PC-9 (cell line): ENCODE measurements at regions not wholly inside any gene's neighbourhood (a gene's known extent, or its start where the extent isn't known, plus 50 kb on each side); places are given as distances from the start of the nearest gene placed in this dataset. TPM values are rescaled to one million over a fixed set of nuclear protein-coding genes. Genes with fewer than 3 reads are reported as not detected.

Source experiments
- BruUV-seq: library from RNA; stranded (reverse); fragments of 400-500 nt; replicated peaks from 2 replicates; lab custom pipeline; 2021; lab: Mats Ljungman, UMichigan
- CTCF ChIA-PET: fragments of 300-600 bp; sonication (Branson Sonifier 250); formaldehyde crosslinking; loops from one replicate; lab custom pipeline; 2022; ENCODE audit warnings: antibody characterized with exemption; lab: Charles Lee
- POLR2A ChIA-PET: fragments of 300-600 bp; sonication (Branson Sonifier 250); formaldehyde crosslinking; loops from one replicate; lab custom pipeline; 2022; ENCODE audit warnings: antibody characterized with exemption; ENCODE audit not compliant: unreplicated experiment; lab: Charles Lee
- DNase-seq, 2 experiments: peaks; one replicate each; pipeline versions ENCODE4 v3.0.0 to v3.0.0-alpha.2; 2015 to 2022; ENCODE audit warnings: mixed read lengths in 1 of 2
- H2AFZ ChIP-seq: fragments of 200-600 bp; sonication (generic); 2 replicates; pipeline ENCODE4 v1.8.1; 2017; ENCODE audit warnings: antibody characterized with exemption
- H3F3A ChIP-seq: fragments of 200-600 bp; sonication (generic); 2 replicates; pipeline ENCODE4 v1.8.1; 2017; ENCODE audit warnings: antibody characterized with exemption, mild to moderate bottlenecking, low read depth; ENCODE audit not compliant: insufficient read depth
- H3K27ac ChIP-seq: fragments of 200-600 bp; sonication (generic); 2 replicates; pipeline ENCODE4 v1.6.1; 2016; ENCODE audit warnings: mixed run types
- H3K27me3 ChIP-seq: fragments of 200-600 bp; sonication (generic); 2 replicates; pipeline ENCODE4 v1.6.1; 2016; ENCODE audit warnings: low read depth, mixed run types; ENCODE audit not compliant: insufficient read depth
- H3K36me3 ChIP-seq: fragments of 200-600 bp; sonication (generic); 2 replicates; pipeline ENCODE4 v1.6.1; 2016; ENCODE audit warnings: low read depth, mixed run types
- H3K4me1 ChIP-seq: fragments of 200-600 bp; sonication (generic); replicated peaks from 2 replicates; pipeline ENCODE4 v1.6.1; 2016; ENCODE audit warnings: mixed run types; ENCODE audit not compliant: insufficient read depth
- H3K4me2 ChIP-seq: fragments of 200-600 bp; sonication (generic); 2 replicates; pipeline ENCODE4 v1.6.1; 2017; ENCODE audit warnings: mixed run types
- H3K4me3 ChIP-seq: fragments of 200-600 bp; sonication (generic); 2 replicates; pipeline ENCODE4 v1.6.1; 2016; ENCODE audit warnings: mixed run types
- H3K79me2 ChIP-seq: fragments of 200-600 bp; sonication (generic); 2 replicates; pipeline ENCODE4 v1.6.1; 2017; ENCODE audit warnings: low read depth, mixed run types
- H3K9me2 ChIP-seq: fragments of 200-600 bp; sonication (generic); 2 replicates; pipeline ENCODE4 v1.8.1; 2017; ENCODE audit warnings: mild to moderate bottlenecking; ENCODE audit not compliant: insufficient read depth
- H3K9me3 ChIP-seq: fragments of 200-600 bp; sonication (generic); 2 replicates; pipeline ENCODE4 v1.8.1; 2016; ENCODE audit warnings: low read depth; ENCODE audit not compliant: insufficient read depth
- H4K20me1 ChIP-seq: fragments of 200-600 bp; sonication (generic); 2 replicates; pipeline ENCODE4 v1.8.1; 2017; ENCODE audit not compliant: insufficient read depth
- EZH2 ChIP-seq: fragments of 200-600 bp; sonication (generic); IDR thresholded peaks from 2 replicates; pipeline ENCODE4 v1.8.0; 2017; ENCODE audit warnings: antibody characterized with exemption, low read depth
- intact Hi-C: fragments of 100-400 bp; cut with micrococcal nuclease; formaldehyde crosslinking; loops from one replicate; pipeline ENCODE4 v1.10.0; 2022; ENCODE audit not compliant: unreplicated experiment
- microRNA-seq: library from miRNA; unstranded; fragments of <30 nt; microRNA quantifications from one replicate; pipeline ENCODE4 v1.2.0, GENCODE V29; 2021; ENCODE audit warnings: borderline number of aligned reads, borderline replicate concordance
- TF ChIP-seq, protein P1 (sequence below): fragments of 200-600 bp; sonication (generic); conservative IDR thresholded peaks from 2 replicates; pipeline ENCODE4 v1.6.1; 2017; ENCODE audit warnings: mixed run types, antibody characterized with exemption, mild to moderate bottlenecking, moderate library complexity

GRCh38 chr5:82331557-82331956 lies 53.4 kb upstream of the RPS23 start:
- Histone ChIP-seq H2AFZ (no peak overlapping the region), H3K27ac (no peak overlapping the region), H3F3A (no peaks in the 10 kb centered on the region), H3K27me3 (no peaks in the 10 kb centered on the region), H3K9me3 (no peaks in the 10 kb centered on the region), H3K4me3 (no peak overlapping the region), H3K9me2 (no peaks in the 10 kb centered on the region), H3K36me3 (no peaks in the 10 kb centered on the region), H3K4me1 (no peaks in the 10 kb centered on the region), H4K20me1 (no peaks in the 10 kb centered on the region; the same call in 1 of the 2 replicates), H3K79me2 (no peaks in the 10 kb centered on the region), H3K4me2 (no peak overlapping the region)
- ChIA-PET POLR2A (no interaction called here), CTCF (no interaction called here)
- DNase-seq = no peak
- TF ChIP-seq, protein P1, sequence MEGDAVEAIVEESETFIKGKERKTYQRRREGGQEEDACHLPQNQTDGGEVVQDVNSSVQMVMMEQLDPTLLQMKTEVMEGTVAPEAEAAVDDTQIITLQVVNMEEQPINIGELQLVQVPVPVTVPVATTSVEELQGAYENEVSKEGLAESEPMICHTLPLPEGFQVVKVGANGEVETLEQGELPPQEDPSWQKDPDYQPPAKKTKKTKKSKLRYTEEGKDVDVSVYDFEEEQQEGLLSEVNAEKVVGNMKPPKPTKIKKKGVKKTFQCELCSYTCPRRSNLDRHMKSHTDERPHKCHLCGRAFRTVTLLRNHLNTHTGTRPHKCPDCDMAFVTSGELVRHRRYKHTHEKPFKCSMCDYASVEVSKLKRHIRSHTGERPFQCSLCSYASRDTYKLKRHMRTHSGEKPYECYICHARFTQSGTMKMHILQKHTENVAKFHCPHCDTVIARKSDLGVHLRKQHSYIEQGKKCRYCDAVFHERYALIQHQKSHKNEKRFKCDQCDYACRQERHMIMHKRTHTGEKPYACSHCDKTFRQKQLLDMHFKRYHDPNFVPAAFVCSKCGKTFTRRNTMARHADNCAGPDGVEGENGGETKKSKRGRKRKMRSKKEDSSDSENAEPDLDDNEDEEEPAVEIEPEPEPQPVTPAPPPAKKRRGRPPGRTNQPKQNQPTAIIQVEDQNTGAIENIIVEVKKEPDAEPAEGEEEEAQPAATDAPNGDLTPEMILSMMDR = no peak
- intact Hi-C loops = no loop called here
- no TSS peak for BruUV-seq

- Histone ChIP-seq H3K9me2 (no peaks in the 10 kb centered on the region), H3K4me3 (no peak overlapping the region), H4K20me1 (no peaks in the 10 kb centered on the region; the same call in 1 of the 2 replicates), H3K27me3 (no peaks in the 10 kb centered on the region), H3F3A (no peaks in the 10 kb centered on the region), H2AFZ (no peak overlapping the region), H3K27ac (no peak overlapping the region), H3K4me2 (no peak overlapping the region), H3K9me3 (no peaks in the 10 kb centered on the region), H3K4me1 (no peaks in the 10 kb centered on the region), H3K36me3 (no peaks in the 10 kb centered on the region), H3K79me2 (no peaks in the 10 kb centered on the region)
- DNase-seq = no peak
- POLR2A ChIA-PET = no interaction called here
- no TSS peak for BruUV-seq
- CTCF ChIA-PET = interaction anchor here (0.6 kb wide), 1 partner anchor 115 kb away, joined by 5 read pairs; no protein-coding TSS in a partner anchor
- intact Hi-C loops = no loop called here
- TF ChIP-seq, protein P1 = no peak
- TF ChIP-seq EZH2 = no peak
Measured at GRCh38 chr5:82330530-82331270, 52.5 kb upstream of the RPS23 start.

DNA sequence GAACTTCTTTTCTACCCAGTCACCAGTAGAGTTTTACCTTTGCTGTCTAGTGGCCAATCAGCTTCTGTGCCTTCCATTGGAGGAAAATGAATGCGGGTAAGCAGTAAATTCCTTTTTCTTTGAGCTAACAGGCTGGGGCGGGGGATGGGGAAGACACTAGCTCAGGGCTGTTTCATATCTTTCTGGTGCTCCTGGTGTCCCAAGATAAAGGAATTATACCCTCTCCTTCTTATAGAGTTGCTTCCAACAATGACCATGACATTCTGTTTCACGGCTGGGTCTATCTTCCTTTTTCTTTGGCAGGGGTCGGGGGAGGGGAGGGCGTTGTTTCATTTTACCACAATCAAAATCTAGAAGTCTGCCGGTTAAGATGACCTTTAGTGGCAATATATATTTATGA lies 51.2 kb upstream of the RPS23 start:
- no peaks in the 10 kb centered on the region for H3K36me3 ChIP-seq
- no peaks in the 10 kb centered on the region for H3K4me1 ChIP-seq
- no peaks in the 10 kb centered on the region for H3K9me3 ChIP-seq
- no peak overlapping the region for H3K4me2 ChIP-seq
- CTCF ChIA-PET = no interaction called here
- no TSS peak for BruUV-seq
- TF ChIP-seq EZH2 = no peak
- H3K27ac ChIP-seq = no peak overlapping the region
- H3K79me2 ChIP-seq = no peaks in the 10 kb centered on the region
- DNase-seq = no peak
- H3K27me3 ChIP-seq = no peaks in the 10 kb centered on the region
- no peaks in the 10 kb centered on the region for H3K9me2 ChIP-seq
- intact Hi-C loops = no loop called here
- H3F3A ChIP-seq = no peaks in the 10 kb centered on the region
- POLR2A ChIA-PET = no interaction called here
- no peaks in the 10 kb centered on the region; the same call in 1 of the 2 replicates for H4K20me1 ChIP-seq
- no peak overlapping the region for H2AFZ ChIP-seq
- H3K4me3 ChIP-seq = no peak overlapping the region

Small RNA genes lying in the stretch of these regions (microRNA-seq; reads per million reads assigned to microRNA genes)
- not detected for gene MIR3977
